GM19452 (cell line): ENCODE measurements at regions not wholly inside any gene's neighbourhood (a gene's known extent, or its start where the extent isn't known, plus 50 kb on each side); places are given as distances from the start of the nearest gene placed in this dataset.

Source experiments
- ATAC-seq: cut with Tn5 transposase; IDR thresholded peaks from one replicate; pipeline ENCODE4 v1.9.1; 2021; ENCODE audit not compliant: unreplicated experiment

GRCh38 chr7:116083796-116084195, 53.2 kb upstream of the TFEC start:
- no peak for ATAC-seq

- ATAC-seq: no peak
Observed at GRCh38 chr7:116086547-116087045, 56.0 kb upstream of the TFEC start.

GRCh38 chr7:116087291-116087690, 56.7 kb upstream of the TFEC start:
- ATAC-seq: no peak

- ATAC-seq: no peak
Observed at GRCh38 chr7:116087984-116088383, 57.4 kb upstream of the TFEC start.

GRCh38 chr7:116089293-116089692, 58.7 kb upstream of the TFEC start:
- no peak for ATAC-seq

GRCh38 chr7:116093516-116094301, 63.1 kb upstream of the TFEC start:
- no peak for ATAC-seq

- no peak for ATAC-seq
Observed at GRCh38 chr7:116095396-116095795, 64.8 kb upstream of the TFEC start.

GRCh38 chr7:116097365-116098009, 66.9 kb upstream of the TFEC start:
- no peak for ATAC-seq

GRCh38 chr7:116098175-116098574, 67.6 kb upstream of the TFEC start:
- no peak for ATAC-seq

GRCh38 chr7:116100626-116101025, 70.1 kb upstream of the TFEC start:
- ATAC-seq: no peak

GRCh38 chr7:116101704-116102103, 71.1 kb upstream of the TFEC start:
- no peak for ATAC-seq

- no peak for ATAC-seq
Observed at GRCh38 chr7:116111475-116111874, 80.9 kb upstream of the TFEC start.

- ATAC-seq: no peak
Observed at GRCh38 chr7:116113310-116113709, 82.7 kb upstream of the TFEC start.

- ATAC-seq: no peak
Observed at GRCh38 chr7:116120839-116121238, 89.5 kb upstream of the TES start.

- ATAC-seq: no peak
Observed at GRCh38 chr7:116122972-116123595, 87.3 kb upstream of the TES start.

GRCh38 chr7:116128139-116128538, 82.2 kb upstream of the TES start:
- ATAC-seq: no peak

- ATAC-seq: no peak
Observed at GRCh38 chr7:116135306-116135705, 75.0 kb upstream of the TES start.

GRCh38 chr7:116138202-116138801, 72.0 kb upstream of the TES start:
- ATAC-seq: peak; percentile 93

GRCh38 chr7:116139007-116139406, 71.3 kb upstream of the TES start:
- no peak for ATAC-seq

- no peak for ATAC-seq
Observed at GRCh38 chr7:116139807-116140206, 70.5 kb upstream of the TES start.

- no peak for ATAC-seq
Observed at GRCh38 chr7:116142374-116142773, 68.0 kb upstream of the TES start.

GRCh38 chr7:116142850-116143249, 67.5 kb upstream of the TES start:
- ATAC-seq: peak; percentile 29
